ENCODE measurements at regions not wholly inside any gene's neighbourhood (a gene's known extent, or its start where the extent isn't known, plus 50 kb on each side); places are given as distances from the start of the nearest gene placed in this dataset.

GRCh38 chr4:45353161-45353560 lies 626.8 kb upstream of the GNPDA2 start:
- no peak overlapping the region for H3K4me2 ChIP-seq (ENCODE audit: unreplicated experiment)
- TF ChIP-seq EZH2phosphoT487 (IDR thresholded peaks at IDR 0.05; ENCODE audit: insufficient read depth, low read depth) (no peak), EZH2 (IDR thresholded peaks at IDR 0.05; ENCODE audit: insufficient read depth, poor library complexity, severe bottlenecking) (no peak)
- H3K27me3 ChIP-seq (replicated peaks; ENCODE audit: insufficient read depth) = no peaks in the 10 kb centered on the region
- H2AFZ ChIP-seq = no peak overlapping the region
- no peak overlapping the region for H3K27ac ChIP-seq
- no peaks in the 10 kb centered on the region for H3K36me3 ChIP-seq (ENCODE audit: low read depth)
- H3K79me2 ChIP-seq (ENCODE audit: insufficient read depth) = no peaks in the 10 kb centered on the region
- H3K9me2 ChIP-seq (ENCODE audit: insufficient read depth) = no peaks in the 10 kb centered on the region
- H3F3A ChIP-seq (ENCODE audit: insufficient read depth) = no peaks in the 10 kb centered on the region
- H4K20me1 ChIP-seq (ENCODE audit: insufficient read depth) = no peaks in the 10 kb centered on the region
- H3K4me1 ChIP-seq (ENCODE audit: insufficient read depth) = no peaks in the 10 kb centered on the region
- DNase-seq = no peak
- no peak overlapping the region for H3K9ac ChIP-seq
- in situ Hi-C loops (cut with MboI) = no loop called here
- H3K9me3 ChIP-seq (ENCODE audit: low read depth) = no peaks in the 10 kb centered on the region
- H3K4me3 ChIP-seq = no peak overlapping the region

DNA sequence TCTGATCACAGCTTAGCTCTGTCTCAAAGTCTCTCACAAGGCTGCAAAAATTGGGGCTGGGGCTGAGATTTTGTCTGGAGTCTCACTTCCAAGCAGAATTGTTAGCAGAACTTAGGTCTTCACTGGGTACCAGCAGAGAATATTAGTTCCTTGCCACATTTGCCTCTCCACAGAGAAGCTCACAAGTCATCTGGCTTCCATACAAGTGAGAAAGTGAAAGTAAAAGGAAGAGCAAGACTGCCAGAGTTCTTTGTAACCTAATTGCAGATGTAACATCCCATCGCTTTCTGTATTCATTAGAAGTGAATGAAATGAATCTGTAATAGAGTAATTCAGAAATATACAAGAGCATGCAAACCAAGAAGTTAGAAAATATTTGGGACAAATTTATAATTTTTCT lies 624.1 kb upstream of the GNPDA2 start:
- no peak for TF ChIP-seq EZH2 (IDR thresholded peaks at IDR 0.05; ENCODE audit: insufficient read depth, poor library complexity, severe bottlenecking)
- no peak for TF ChIP-seq EZH2phosphoT487 (IDR thresholded peaks at IDR 0.05; ENCODE audit: insufficient read depth, low read depth)
- Histone ChIP-seq H3F3A (ENCODE audit: insufficient read depth) (no peaks in the 10 kb centered on the region), H3K9me2 (ENCODE audit: insufficient read depth) (no peaks in the 10 kb centered on the region), H3K27me3 (replicated peaks; ENCODE audit: insufficient read depth) (no peaks in the 10 kb centered on the region), H3K4me2 (ENCODE audit: unreplicated experiment) (peak overlapping the region; percentile 77), H4K20me1 (ENCODE audit: insufficient read depth) (no peaks in the 10 kb centered on the region), H3K9ac (peak overlapping the region; percentile 39), H3K4me1 (ENCODE audit: insufficient read depth) (no peaks in the 10 kb centered on the region), H3K79me2 (ENCODE audit: insufficient read depth) (no peaks in the 10 kb centered on the region), H2AFZ (peak overlapping the region; percentile 79), H3K36me3 (ENCODE audit: low read depth) (no peaks in the 10 kb centered on the region), H3K9me3 (ENCODE audit: low read depth) (no peaks in the 10 kb centered on the region), H3K27ac (no peak overlapping the region), H3K4me3 (peak overlapping the region; percentile 54)
- 0 to 3% methylated on average over 1 of the region's 1 CpG for WGBS, 2 experiments (ENCODE audit: low coverage in 1 of 2, low lambda C conversion rate in 2 of 2, missing lambda C conversion rate in 2 of 2)
- in situ Hi-C loops (cut with MboI) = no loop called here
- peak; percentile 43 for DNase-seq

- Histone ChIP-seq H2AFZ (peak overlapping the region; percentile 79), H3K4me3 (no peak overlapping the region), H3K36me3 (ENCODE audit: low read depth) (no peaks in the 10 kb centered on the region), H3K27me3 (replicated peaks; ENCODE audit: insufficient read depth) (no peaks in the 10 kb centered on the region), H4K20me1 (ENCODE audit: insufficient read depth) (no peaks in the 10 kb centered on the region), H3K9me3 (ENCODE audit: low read depth) (no peaks in the 10 kb centered on the region), H3K79me2 (ENCODE audit: insufficient read depth) (no peaks in the 10 kb centered on the region), H3K4me2 (ENCODE audit: unreplicated experiment) (no peak overlapping the region), H3K9me2 (ENCODE audit: insufficient read depth) (no peaks in the 10 kb centered on the region), H3K27ac (no peak overlapping the region), H3F3A (ENCODE audit: insufficient read depth) (no peaks in the 10 kb centered on the region), H3K9ac (no peak overlapping the region), H3K4me1 (ENCODE audit: insufficient read depth) (no peaks in the 10 kb centered on the region)
- TF ChIP-seq EZH2phosphoT487 (IDR thresholded peaks at IDR 0.05; ENCODE audit: insufficient read depth, low read depth) = no peak
- TF ChIP-seq EZH2 (IDR thresholded peaks at IDR 0.05; ENCODE audit: insufficient read depth, poor library complexity, severe bottlenecking) = no peak
- no peak for DNase-seq
- 80 to 91% methylated on average over 1 of the region's 1 CpG for WGBS, 2 experiments (ENCODE audit: low coverage in 1 of 2, low lambda C conversion rate in 2 of 2, missing lambda C conversion rate in 2 of 2)
- in situ Hi-C loops (cut with MboI) = no loop called here
Measured at GRCh38 chr4:45349859-45350258, 623.5 kb upstream of the GNPDA2 start.

DNA sequence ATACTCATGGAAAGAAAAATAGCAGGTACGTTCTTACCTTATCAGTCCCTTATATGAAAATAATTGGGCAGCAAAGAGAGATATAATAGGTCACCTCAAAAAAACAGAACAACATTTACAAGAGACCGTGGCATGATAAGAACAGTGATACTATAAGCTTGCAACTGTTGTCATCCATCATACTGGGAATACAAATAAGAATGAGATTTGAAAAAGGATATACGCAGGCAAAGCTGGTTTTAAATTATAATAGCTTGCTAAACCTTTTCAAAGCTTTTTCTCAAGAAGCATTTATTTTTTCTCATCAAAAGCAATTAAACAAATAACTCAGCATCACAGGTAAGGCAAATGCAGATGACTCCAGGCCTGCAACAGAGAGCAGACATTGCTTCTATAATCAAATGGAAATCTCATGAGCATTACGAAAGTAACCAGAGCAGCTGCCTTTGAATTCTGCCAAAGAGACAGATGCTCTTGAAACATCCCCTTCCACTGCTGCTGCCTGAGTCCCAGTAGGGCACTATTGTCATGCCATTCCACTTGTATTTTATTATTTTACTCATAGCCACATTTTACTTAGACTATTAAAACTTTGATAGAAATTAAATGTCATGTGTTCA lies 620.6 kb upstream of the GNPDA2 start:
- Histone ChIP-seq H3K27ac (no peak overlapping the region), H2AFZ (no peak overlapping the region), H3K27me3 (replicated peaks; ENCODE audit: insufficient read depth) (no peaks in the 10 kb centered on the region), H3F3A (ENCODE audit: insufficient read depth) (no peaks in the 10 kb centered on the region), H3K79me2 (ENCODE audit: insufficient read depth) (no peaks in the 10 kb centered on the region), H3K4me3 (no peak overlapping the region), H4K20me1 (ENCODE audit: insufficient read depth) (no peaks in the 10 kb centered on the region), H3K36me3 (ENCODE audit: low read depth) (no peaks in the 10 kb centered on the region), H3K4me1 (ENCODE audit: insufficient read depth) (no peaks in the 10 kb centered on the region), H3K9me3 (ENCODE audit: low read depth) (no peaks in the 10 kb centered on the region), H3K4me2 (ENCODE audit: unreplicated experiment) (no peak overlapping the region), H3K9ac (no peak overlapping the region), H3K9me2 (ENCODE audit: insufficient read depth) (no peaks in the 10 kb centered on the region)
- no peak for TF ChIP-seq EZH2phosphoT487 (IDR thresholded peaks at IDR 0.05; ENCODE audit: insufficient read depth, low read depth)
- TF ChIP-seq EZH2 (IDR thresholded peaks at IDR 0.05; ENCODE audit: insufficient read depth, poor library complexity, severe bottlenecking) = no peak
- in situ Hi-C loops (cut with MboI) = no loop called here
- DNase-seq = no peak
- 40 to 46% methylated on average over 4 of the region's 4 CpGs for WGBS, 2 experiments (ENCODE audit: low coverage in 1 of 2, low lambda C conversion rate in 2 of 2, missing lambda C conversion rate in 2 of 2)

GRCh38 chr4:45345558-45345957 lies 619.2 kb upstream of the GNPDA2 start:
- Histone ChIP-seq H3K9ac (no peak overlapping the region), H3K4me1 (ENCODE audit: insufficient read depth) (no peaks in the 10 kb centered on the region), H3K9me2 (ENCODE audit: insufficient read depth) (no peaks in the 10 kb centered on the region), H3K36me3 (ENCODE audit: low read depth) (no peaks in the 10 kb centered on the region), H3K27ac (no peak overlapping the region), H3K4me2 (ENCODE audit: unreplicated experiment) (no peak overlapping the region), H3K9me3 (ENCODE audit: low read depth) (no peaks in the 10 kb centered on the region), H3K4me3 (no peak overlapping the region), H3K79me2 (ENCODE audit: insufficient read depth) (no peaks in the 10 kb centered on the region), H2AFZ (no peak overlapping the region), H3F3A (ENCODE audit: insufficient read depth) (no peaks in the 10 kb centered on the region), H3K27me3 (replicated peaks; ENCODE audit: insufficient read depth) (no peaks in the 10 kb centered on the region), H4K20me1 (ENCODE audit: insufficient read depth) (no peaks in the 10 kb centered on the region)
- in situ Hi-C loops (cut with MboI) = no loop called here
- DNase-seq = no peak
- TF ChIP-seq EZH2phosphoT487 (IDR thresholded peaks at IDR 0.05; ENCODE audit: insufficient read depth, low read depth) (no peak), EZH2 (IDR thresholded peaks at IDR 0.05; ENCODE audit: insufficient read depth, poor library complexity, severe bottlenecking) (no peak)
- WGBS, 2 experiments (ENCODE audit: low coverage in 1 of 2, low lambda C conversion rate in 2 of 2, missing lambda C conversion rate in 2 of 2) = 62 to 69% methylated on average over 5 of the region's 5 CpGs
